A549 (cell line): ENCODE measurements at regions not wholly inside any gene's neighbourhood (a gene's known extent, or its start where the extent isn't known, plus 50 kb on each side); places are given as distances from the start of the nearest gene placed in this dataset.

Experiments used
- ATAC-seq, 2 experiments: fragments of 200-7000 bp in 1 of 2; fragments of >200 bp in 1 of 2; cut with Nextera tagmentation in 1 of 2; cut with Tn5 transposase in 1 of 2; 3 replicates each; pipeline versions ENCODE4 v1.8.0 to v1.9.1; 2018 to 2020; ENCODE audit warnings: mild to moderate bottlenecking in 1 of 2, moderate library complexity in 1 of 2
- CTCF ChIA-PET: fragments of 300-600 bp; sonication (Branson Sonifier 250); formaldehyde crosslinking; extraction: SDS; loops from one replicate; lab custom pipeline; 2021; ENCODE audit warnings: antibody characterized with exemption, inconsistent platforms; lab: Yijun Ruan, JAX
- POLR2A ChIA-PET: fragments of 350-600 bp; formaldehyde crosslinking; extraction: SDS; loops from one replicate; lab custom pipeline; 2021; ENCODE audit warnings: antibody characterized with exemption, inconsistent platforms; lab: Yijun Ruan, JAX
- DNase-seq, 2 experiments: peaks; one replicate each; pipeline versions ENCODE4 v3.0.0 to v3.0.0-alpha.2; 2011 to 2016; ENCODE audit warnings: low read depth in 1 of 2, low spot score in 1 of 2
- FAIRE-seq: peaks from 2 replicates; lab custom pipeline; 2011; peaks lifted over from hg19 to GRCh38; lab: Jason Lieb, UNC
- H3K27ac ChIP-seq, 2 experiments: fragments of >200 bp; sonication (Bioruptor Twin); formaldehyde crosslinking; 3 replicates each; pipeline ENCODE4 v1.5.1; 2016 to 2017
- H3K4me1 ChIP-seq: fragments of >200 bp; sonication (Bioruptor Twin); formaldehyde crosslinking; 3 replicates; pipeline ENCODE4 v1.6.1; 2016
- H3K4me2 ChIP-seq: fragments of >200 bp; sonication (Bioruptor Twin); formaldehyde crosslinking; 3 replicates; pipeline ENCODE4 v1.6.1; 2016
- H3K4me3 ChIP-seq: fragments of >200 bp; sonication (Bioruptor Twin); formaldehyde crosslinking; 3 replicates; pipeline ENCODE4 v1.5.1; 2016
- H3K9me3 ChIP-seq: fragments of >200 bp; sonication (Bioruptor Twin); formaldehyde crosslinking; 3 replicates; pipeline ENCODE4 v1.6.1; 2016
- BCL3 ChIP-seq: fragments of >200 bp; sonication (Bioruptor Twin); formaldehyde crosslinking; IDR thresholded peaks from 3 replicates; pipeline ENCODE4 v1.6.1; 2016
- CEBPB ChIP-seq, 2 experiments: fragments of >200 bp in 1 of 2; sonication (Bioruptor Twin) in 1 of 2; formaldehyde crosslinking in 1 of 2; IDR thresholded peaks; 2 replicates each; pipeline ENCODE4 v1.6.1; 2012 to 2016
- CHD2 ChIP-seq: fragments of 150-350 bp; IDR thresholded peaks from 2 replicates; pipeline ENCODE4 v1.6.1; 2014; ENCODE audit warnings: low read length; ENCODE audit not compliant: partially characterized antibody
- ESRRA ChIP-seq: fragments of 150-350 bp; IDR thresholded peaks from 2 replicates; pipeline ENCODE4 v1.6.1; 2014; ENCODE audit warnings: mild to moderate bottlenecking, low read length, borderline replicate concordance
- FOSL2 ChIP-seq, 2 experiments: fragments of 450-650 bp in 1 of 2; fragments of >200 bp in 1 of 2; sonication (Bioruptor Twin) in 1 of 2; formaldehyde crosslinking; IDR thresholded peaks; 2 replicates each; pipeline versions ENCODE4 v1.5.0 to v1.6.1; 2016 to 2020; ENCODE audit warnings: mild to moderate bottlenecking in 1 of 2, moderate library complexity in 1 of 2
- HDAC2 ChIP-seq: fragments of 200-600 bp; sonication (generic); IDR thresholded peaks from 2 replicates; pipeline ENCODE4 v1.6.1; 2016
- HMGXB4 ChIP-seq: fragments of 250-450 bp; sonication (Bioruptor Pico); IDR thresholded peaks from 2 replicates; pipeline ENCODE4 v1.5.0; 2021; ENCODE audit warnings: mild to moderate bottlenecking, moderate library complexity, borderline replicate concordance
- HOXB13 ChIP-seq: fragments of 250-450 bp; sonication (Bioruptor Pico); IDR thresholded peaks from 2 replicates; pipeline ENCODE4 v1.5.0; 2020; ENCODE audit warnings: low read depth, mild to moderate bottlenecking, moderate library complexity
- JUN ChIP-seq, 2 experiments: fragments of >200 bp; sonication (Bioruptor Twin); formaldehyde crosslinking; IDR thresholded peaks; 2 replicates in 1 of 2; 3 replicates in 1 of 2; pipeline ENCODE4 v1.6.1; 2016 to 2017
- MAFK ChIP-seq: fragments of 450-650 bp; IDR thresholded peaks from 2 replicates; pipeline ENCODE4 v1.6.1; 2014; ENCODE audit not compliant: partially characterized antibody
- MYC ChIP-seq: IDR thresholded peaks from 2 replicates; pipeline ENCODE4 v1.6.1; 2012; ENCODE audit warnings: mild to moderate bottlenecking, inconsistent platforms, low read length, improper control_type of control experiment, borderline replicate concordance
- NR3C1 ChIP-seq: fragments of >200 bp; sonication (Bioruptor Twin); formaldehyde crosslinking; IDR thresholded peaks from 3 replicates; pipeline ENCODE4 v1.6.1; 2017
- PBX3 ChIP-seq: IDR thresholded peaks from 2 replicates; pipeline ENCODE4 v1.6.1; 2012
- RCOR1 ChIP-seq: fragments of 150-350 bp; IDR thresholded peaks from 2 replicates; pipeline ENCODE4 v1.6.1; 2014; ENCODE audit warnings: antibody characterized with exemption, low read length, low read depth
- RFX5 ChIP-seq: fragments of 450-650 bp; IDR thresholded peaks from 2 replicates; pipeline ENCODE4 v1.7.1; 2014; ENCODE audit warnings: antibody characterized with exemption, mild to moderate bottlenecking, moderate library complexity
- SREBF2 ChIP-seq: fragments of 450-650 bp; IDR thresholded peaks from 2 replicates; pipeline ENCODE4 v1.6.1; 2014; ENCODE audit warnings: mild to moderate bottlenecking, moderate library complexity
- ZNF302 ChIP-seq: fragments of 250-450 bp; sonication (Bioruptor Pico); IDR thresholded peaks from 2 replicates; pipeline ENCODE4 v1.9.0; 2021; ENCODE audit warnings: inconsistent platforms, mild to moderate bottlenecking, moderate library complexity
- WGBS: methylation state at CpG from one replicate; pipeline ENCODE4 v1.1.6; 2017; ENCODE audit errors: missing lambda C conversion rate; 5-methylcytosine and 5-hydroxymethylcytosine counted together
- TF ChIP-seq, protein P1 (sequence below): fragments of 150-350 bp; IDR thresholded peaks from 2 replicates; pipeline ENCODE4 v1.6.1; 2014; ENCODE audit warnings: low read depth, mild to moderate bottlenecking, low read length

- Histone ChIP-seq H3K4me2 (no peak overlapping the region), H3K9me3 (no peaks in the 10 kb centered on the region), H3K4me1 (peaks cover 11% of the 10 kb centered on the region), H3K4me3 (no peak overlapping the region), H3K27ac (0 out of 6 replicates have a peak overlapping the region, but pooled peaks of 1 of the 2 experiments have one; percentile 6)
- ChIA-PET CTCF (interaction anchor here (1.3 to 1.7 kb wide), 2 partner anchors 40 to 41 kb away, joined by 3 to 4 read pairs; no protein-coding TSS in a partner anchor), POLR2A (no interaction called here)
- DNase-seq (no peak), ATAC-seq (no peak), FAIRE-seq (no peak)
- WGBS: 78% methylated on average over 23 of the region's 23 CpGs
- TF ChIP-seq JUN (IDR thresholded peaks at IDR 0.05) (no peak), BCL3 (no peak)
Observed at GRCh38 chr10:28897617-28898464, 220.5 kb downstream of the BAMBI start.

DNA sequence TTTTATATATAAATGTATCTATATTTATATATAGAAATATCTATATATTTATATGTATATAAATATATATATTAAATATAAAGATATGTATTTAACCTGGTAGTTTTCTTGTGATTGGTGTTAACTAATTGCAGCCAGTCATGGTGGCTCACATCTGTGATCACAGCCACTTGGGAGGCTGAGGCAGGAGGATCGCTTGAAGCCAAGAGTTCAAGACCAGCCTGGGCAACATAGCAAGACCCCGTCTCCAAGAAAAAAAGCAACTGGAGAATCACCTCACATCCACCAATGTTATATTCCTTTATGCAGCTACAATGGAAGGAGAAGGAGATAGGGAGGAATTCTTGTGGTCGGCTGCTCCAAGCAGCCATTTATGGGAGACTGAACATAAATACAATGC lies 224.9 kb downstream of the BAMBI start:
- Histone ChIP-seq H3K4me2 (no peak overlapping the region), H3K4me1 (peaks cover 28% of the 10 kb centered on the region), H3K9me3 (no peaks in the 10 kb centered on the region), H3K27ac (no peak overlapping the region), H3K4me3 (no peak overlapping the region)
- no peak for FAIRE-seq
- TF ChIP-seq ZNF302 (CRISPR knock-in tag): no peak
- TF ChIP-seq HOXB13 (CRISPR knock-in tag): no peak
- no peak for TF ChIP-seq RCOR1
- TF ChIP-seq, protein P1, sequence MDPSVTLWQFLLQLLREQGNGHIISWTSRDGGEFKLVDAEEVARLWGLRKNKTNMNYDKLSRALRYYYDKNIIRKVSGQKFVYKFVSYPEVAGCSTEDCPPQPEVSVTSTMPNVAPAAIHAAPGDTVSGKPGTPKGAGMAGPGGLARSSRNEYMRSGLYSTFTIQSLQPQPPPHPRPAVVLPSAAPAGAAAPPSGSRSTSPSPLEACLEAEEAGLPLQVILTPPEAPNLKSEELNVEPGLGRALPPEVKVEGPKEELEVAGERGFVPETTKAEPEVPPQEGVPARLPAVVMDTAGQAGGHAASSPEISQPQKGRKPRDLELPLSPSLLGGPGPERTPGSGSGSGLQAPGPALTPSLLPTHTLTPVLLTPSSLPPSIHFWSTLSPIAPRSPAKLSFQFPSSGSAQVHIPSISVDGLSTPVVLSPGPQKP: no peak
- TF ChIP-seq CHD2: no peak
- TF ChIP-seq SREBF2: no peak
- TF ChIP-seq FOSL2 (IDR thresholded peaks at IDR 0.05): no peak
- TF ChIP-seq FOSL2 (CRISPR knock-in tag; IDR thresholded peaks at IDR 0.05): no peak
- no peak for TF ChIP-seq HMGXB4 (CRISPR knock-in tag)
- no peak for TF ChIP-seq NR3C1
- TF ChIP-seq PBX3: no peak
- TF ChIP-seq ESRRA: no peak
- TF ChIP-seq RFX5: no peak
- TF ChIP-seq CEBPB (IDR thresholded peaks at IDR 0.05): no peak
- TF ChIP-seq MAFK: no peak
- no peak for TF ChIP-seq HDAC2
- no peak for TF ChIP-seq BCL3
- TF ChIP-seq MYC: no peak
- WGBS: 73% methylated on average over 3 of the region's 3 CpGs
- CTCF ChIA-PET: no interaction called here
- no peak for ATAC-seq
- POLR2A ChIA-PET: no interaction called here
- DNase-seq: no peak
